NB4 (cell line): ENCODE measurements at regions not wholly inside any gene's neighbourhood (a gene's known extent, or its start where the extent isn't known, plus 50 kb on each side); places are given as distances from the start of the nearest gene placed in this dataset.

Experiments used
- DNase-seq: peaks from one replicate; pipeline ENCODE4 v3.0.0; 2010; ENCODE audit warnings: low read depth
- H3K4me3 ChIP-seq: one replicate; pipeline ENCODE4 v1.5.1; 2011; ENCODE audit warnings: mild to moderate bottlenecking, low read depth, low read length, moderate library complexity
- CTCF ChIP-seq: IDR thresholded peaks from one replicate; pipeline ENCODE4 v1.5.1; 2012; ENCODE audit warnings: low read depth, low read length
- MAX ChIP-seq: IDR thresholded peaks from 2 replicates; pipeline ENCODE4 v1.6.1; 2011; ENCODE audit warnings: low read depth, low read length
- MYC ChIP-seq: IDR thresholded peaks from 2 replicates; pipeline ENCODE4 v1.6.1; 2011; ENCODE audit warnings: low read depth, low read length
- POLR2A ChIP-seq: IDR thresholded peaks from 2 replicates; pipeline ENCODE4 v1.6.1; 2011; ENCODE audit warnings: mild to moderate bottlenecking; ENCODE audit not compliant: insufficient read length; ENCODE audit errors: extremely low read depth

GRCh38 chr1:4322881-4323280 lies 331.5 kb upstream of the AJAP1 start:
- TF ChIP-seq POLR2A (no peak), MYC (no peak), CTCF (no peak), MAX (no peak)
- DNase-seq = no peak
- H3K4me3 ChIP-seq = no peak overlapping the region

- no peak for DNase-seq
- no peak overlapping the region for H3K4me3 ChIP-seq
- TF ChIP-seq MAX (no peak), POLR2A (no peak), CTCF (no peak), MYC (no peak)
These were observed 331.1 kb upstream of the AJAP1 start for GRCh38 chr1:4323309-4323708.

- H3K4me3 ChIP-seq = no peak overlapping the region
- no peak for DNase-seq
- TF ChIP-seq CTCF = no peak
- TF ChIP-seq POLR2A = no peak
- no peak for TF ChIP-seq MYC
- TF ChIP-seq MAX = no peak
These were observed 329.9 kb upstream of the AJAP1 start for GRCh38 chr1:4324525-4324924.

GRCh38 chr1:4327142-4327541 lies 327.3 kb upstream of the AJAP1 start:
- no peak for DNase-seq
- no peak overlapping the region for H3K4me3 ChIP-seq
- no peak for TF ChIP-seq MYC
- no peak for TF ChIP-seq MAX
- TF ChIP-seq CTCF = no peak
- no peak for TF ChIP-seq POLR2A

GRCh38 chr1:4328402-4329071 lies 325.9 kb upstream of the AJAP1 start:
- H3K4me3 ChIP-seq = no peak overlapping the region
- TF ChIP-seq MYC (no peak), MAX (no peak), CTCF (no peak), POLR2A (no peak)
- no peak for DNase-seq
